ENCODE measurements at regions not wholly inside any gene's neighbourhood (a gene's known extent, or its start where the extent isn't known, plus 50 kb on each side); places are given as distances from the start of the nearest gene placed in this dataset.
"Not testable (repeated sequence)": the region's sequence is repeated elsewhere in the genome, so short reads cannot be mapped to it uniquely, and the experiment has no call there.

DNA sequence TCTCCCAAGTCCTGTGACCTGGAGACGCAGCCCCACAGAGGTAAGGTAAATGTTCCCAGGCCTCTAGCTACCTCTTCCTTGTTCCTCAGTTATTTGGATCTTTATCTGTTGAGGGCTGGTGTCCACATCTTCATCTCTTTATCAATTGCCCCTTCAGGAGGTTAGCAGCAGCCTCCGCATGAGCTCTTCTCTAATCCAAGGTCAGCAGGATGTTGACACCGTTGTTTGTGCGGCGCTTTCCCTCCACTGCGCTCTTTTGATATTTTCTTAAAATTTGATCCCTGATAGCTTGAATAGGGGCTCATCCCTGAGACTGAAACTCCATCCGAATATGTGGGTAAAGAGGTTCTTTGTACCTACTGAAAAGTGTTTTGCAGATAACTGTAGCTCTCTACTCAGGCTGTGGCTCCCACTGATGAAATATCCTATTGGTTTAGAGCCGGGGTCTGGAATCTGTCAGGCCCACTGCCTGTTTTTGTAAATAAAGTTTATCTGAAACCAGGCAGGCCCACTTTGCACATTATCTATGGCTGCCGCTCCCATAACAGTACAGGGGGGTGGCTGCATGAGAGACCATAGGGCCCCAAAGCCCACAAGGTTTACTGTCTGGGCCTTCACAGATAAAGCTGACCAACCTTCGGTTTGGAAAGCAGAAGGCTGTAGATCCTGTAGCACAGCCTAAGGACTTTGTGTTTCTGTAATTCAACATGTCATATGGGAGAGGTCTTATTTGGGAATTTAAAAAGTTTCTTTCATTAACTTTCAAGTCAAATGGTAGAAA lies 362.6 kb downstream of the QKI start:
- no peak for DNase-seq

DNA sequence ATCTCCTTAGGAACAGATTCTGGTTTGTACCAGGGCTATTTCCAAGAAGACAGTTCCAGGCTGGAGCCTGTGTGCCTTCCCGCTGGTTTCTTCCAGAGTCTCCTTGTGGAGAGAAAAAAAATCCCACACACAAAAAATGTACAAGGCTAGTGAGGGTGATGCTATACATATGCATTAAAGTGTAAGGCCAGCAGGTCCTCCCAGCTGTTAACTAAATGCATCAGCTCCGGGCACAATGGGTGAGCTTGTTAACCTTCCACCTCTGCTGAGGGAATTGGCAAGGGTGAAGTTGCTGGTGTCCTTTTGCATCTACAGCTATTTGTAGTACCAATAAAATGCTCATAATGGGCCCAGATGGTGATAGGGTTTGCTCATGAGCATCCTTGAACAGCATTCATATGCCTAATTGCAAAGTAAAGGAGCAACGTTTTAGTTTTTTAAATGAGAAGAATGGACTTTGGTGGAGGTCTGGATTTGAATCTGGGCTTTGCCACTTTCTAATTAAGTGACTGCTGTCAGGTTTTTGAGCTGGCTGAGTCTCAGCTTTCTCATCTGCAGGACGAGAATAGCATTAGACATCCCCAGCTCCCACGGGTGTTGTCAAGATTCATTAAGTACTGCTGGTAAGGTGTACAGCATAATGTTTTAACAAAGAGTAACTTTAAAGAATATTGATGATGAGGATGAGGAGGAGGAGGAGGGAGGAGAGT lies 361.8 kb downstream of the QKI start:
- DNase-seq, result no peak

DNA sequence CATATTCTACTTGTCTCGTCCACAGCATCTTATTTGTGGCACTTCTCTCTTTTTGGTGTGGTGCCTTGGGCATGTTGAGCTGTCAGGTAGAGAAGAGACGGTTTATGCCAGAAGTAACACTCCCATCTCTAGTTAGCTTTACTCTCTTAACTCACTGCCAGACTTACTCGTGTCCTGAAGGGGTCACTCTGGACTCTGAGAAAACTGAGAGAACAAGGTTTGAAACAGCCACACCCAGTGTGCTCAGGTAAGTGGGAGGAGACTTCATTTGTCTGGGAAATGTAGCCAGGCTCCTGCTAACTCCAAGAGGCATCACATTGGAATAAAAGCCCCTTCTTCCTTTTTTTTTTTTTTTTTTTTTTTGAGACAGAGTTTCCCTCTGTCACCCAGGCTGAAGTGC lies 360.8 kb downstream of the QKI start:
- DNase-seq, result no peak

DNA sequence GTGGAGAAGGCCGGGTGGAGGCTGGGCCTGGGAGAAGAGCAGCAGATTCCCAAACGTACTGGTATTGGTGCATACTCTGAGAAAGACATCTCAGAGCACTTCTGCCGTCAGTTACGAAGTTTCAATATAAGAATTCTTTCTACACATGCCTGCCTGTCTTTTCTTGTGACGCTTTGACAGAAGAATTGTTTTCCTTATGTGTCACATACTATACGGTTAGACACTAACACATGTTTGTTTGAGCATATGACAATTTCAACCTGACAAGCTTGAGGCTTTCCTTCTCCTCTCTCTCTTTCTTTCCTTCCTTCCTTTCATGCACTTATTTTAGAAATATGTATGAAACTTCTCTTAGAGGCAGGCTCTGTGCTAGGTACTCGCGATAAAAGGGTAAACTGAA lies 360.0 kb downstream of the QKI start:
- DNase-seq, result no peak

DNA sequence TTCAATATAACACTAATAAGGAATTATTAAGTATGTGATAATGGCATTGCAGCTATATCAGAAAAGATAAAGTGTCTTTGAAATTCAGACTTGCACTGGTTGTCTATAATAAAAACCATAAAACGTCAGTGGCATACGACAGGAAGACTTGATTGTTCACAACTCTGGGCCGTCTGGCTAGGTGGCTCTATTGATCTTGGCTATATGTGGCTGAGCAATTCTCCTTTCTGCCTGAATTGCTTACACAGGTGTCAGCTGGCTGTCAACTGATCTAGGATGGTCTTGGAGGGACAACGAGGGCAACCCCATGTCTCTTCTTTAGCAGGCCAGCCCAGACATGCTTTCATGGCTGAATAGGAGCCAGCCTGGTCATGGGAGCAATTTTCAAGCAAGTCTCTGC lies 359.1 kb downstream of the QKI start:
- DNase-seq, result no peak

DNA sequence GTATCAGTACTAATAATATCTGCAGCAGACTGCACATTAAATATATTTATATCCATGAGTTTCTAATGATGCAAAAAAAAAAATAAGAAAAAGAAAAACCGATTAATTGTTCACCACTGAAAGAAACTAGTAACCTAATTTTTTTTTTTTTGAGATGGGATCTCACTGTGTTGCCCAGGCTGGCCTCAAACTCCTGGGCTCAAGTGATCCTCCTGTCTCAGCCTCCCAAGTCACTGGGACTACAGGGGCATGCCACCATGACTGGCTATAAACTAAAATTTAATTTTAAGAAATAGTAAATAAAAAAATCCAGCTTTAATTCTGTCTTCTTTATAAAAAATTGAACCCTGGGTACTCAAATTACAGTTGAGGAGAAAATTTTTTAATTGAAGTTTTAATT lies 358.2 kb downstream of the QKI start:
- DNase-seq, result no peak

DNA sequence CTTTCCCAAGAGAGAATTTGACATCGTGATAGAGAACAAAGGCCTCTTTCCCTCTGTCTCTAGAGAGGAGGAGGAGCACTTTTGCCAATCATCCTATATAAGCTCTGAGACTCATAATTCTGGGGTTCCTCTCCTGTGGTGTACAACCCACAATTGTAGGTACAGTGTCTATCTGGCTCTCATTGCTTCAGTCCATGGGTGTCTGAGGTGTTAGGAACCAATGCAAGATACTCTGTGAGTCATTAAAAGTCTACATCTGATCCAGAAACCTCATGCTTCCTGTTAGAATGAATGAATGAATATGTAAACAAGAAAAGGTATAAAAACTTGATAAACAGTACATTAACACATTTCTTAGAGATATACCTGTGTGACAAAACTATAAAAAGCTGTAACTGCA lies 356.7 kb downstream of the QKI start:
- DNase-seq, result no peak

DNA sequence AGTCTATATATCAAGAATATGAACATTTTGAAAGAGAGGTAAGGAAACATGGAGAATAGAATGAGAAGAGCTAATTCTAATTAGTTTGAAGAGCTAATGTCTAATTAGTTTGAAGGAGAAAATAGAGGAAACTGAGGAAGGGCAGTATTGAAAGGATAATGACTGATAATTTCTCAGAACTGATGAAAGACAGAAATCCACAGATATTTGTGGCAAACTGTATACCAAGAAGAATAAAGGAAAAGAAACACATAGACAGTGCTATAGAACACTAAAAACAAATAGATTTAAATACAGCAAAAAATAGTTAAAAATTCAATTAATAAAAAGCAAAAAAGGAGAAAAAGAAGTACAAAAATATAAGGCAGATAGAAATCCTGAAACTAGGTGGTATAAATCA lies 354.4 kb downstream of the QKI start:
- DNase-seq, result no peak

DNA sequence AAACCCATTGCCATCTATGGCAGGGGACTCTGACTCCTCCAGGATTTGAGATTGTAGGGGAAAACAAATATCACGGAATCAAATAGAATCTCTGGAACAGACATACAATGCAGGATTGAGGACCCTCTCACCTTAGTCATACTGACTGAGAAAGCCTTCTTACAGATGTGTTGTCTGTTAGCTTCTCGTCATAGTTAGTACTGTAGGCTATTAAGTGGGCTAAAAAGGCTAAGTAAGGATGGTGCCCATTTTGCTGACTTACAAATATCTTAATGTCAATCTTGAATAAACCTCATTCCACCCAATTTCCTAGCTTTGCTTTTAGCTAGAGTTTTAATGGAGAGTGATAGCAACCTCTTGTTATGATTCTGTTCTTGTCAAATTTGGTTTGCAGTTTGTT lies 352.4 kb downstream of the QKI start:
- DNase-seq, result no peak

DNA sequence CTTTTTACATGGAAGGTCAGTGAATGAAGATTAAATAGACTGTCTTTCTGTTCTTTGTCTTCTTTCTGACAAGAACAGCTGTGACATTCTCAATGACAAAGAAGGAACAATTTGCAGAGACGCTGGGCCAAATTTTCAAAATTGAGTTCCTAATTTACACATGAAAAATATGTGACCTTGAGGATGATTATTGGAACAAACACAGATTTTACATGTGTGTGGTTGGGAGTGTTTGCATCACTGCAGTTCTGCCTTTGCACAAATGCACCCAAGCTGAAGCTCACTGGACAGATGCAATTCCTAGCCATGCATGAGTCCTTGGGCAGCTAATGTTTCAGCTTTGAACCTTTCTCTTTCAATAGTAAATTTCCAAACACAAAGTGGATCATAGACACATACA lies 350.8 kb downstream of the QKI start:
- no peak for DNase-seq

DNA sequence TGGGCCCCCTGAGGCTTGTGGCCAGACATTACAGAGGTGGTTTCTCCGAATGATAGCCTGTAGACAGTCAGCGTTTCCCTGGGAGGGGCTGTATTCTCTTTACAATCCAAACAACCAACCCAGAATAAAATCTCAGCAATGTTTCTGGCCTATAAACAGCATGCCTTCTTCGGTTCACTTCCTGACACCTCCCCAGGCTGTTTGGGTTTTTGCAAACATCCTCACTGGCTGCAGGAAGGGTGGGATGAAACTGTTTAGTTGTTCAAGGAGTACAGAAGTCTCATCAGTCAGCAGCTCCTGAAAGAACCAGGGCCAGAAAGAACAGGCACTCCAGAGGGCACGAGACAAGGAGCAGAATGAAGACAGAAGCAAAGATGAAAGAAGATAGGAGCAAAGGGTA lies 350.0 kb downstream of the QKI start:
- DNase-seq, result no peak

DNA sequence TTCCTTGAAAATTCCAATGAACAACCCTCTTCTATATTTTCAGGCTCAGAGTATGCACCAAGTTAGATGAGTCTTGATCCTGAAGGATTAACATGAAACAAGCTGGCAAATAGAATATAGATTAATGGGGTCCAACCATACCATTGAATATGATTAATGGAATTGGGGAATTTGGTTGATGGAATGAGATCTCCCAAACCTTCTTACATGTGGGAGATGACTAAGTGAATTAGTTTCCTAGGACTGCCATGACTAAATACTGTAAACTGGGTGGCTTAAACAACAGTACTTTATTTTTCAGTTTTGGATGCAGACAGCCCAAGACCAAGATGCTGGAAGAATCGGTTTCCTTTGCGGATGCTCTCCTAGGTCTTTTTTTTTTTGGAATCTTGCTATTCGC lies 347.0 kb downstream of the QKI start:
- no peak for DNase-seq

DNA sequence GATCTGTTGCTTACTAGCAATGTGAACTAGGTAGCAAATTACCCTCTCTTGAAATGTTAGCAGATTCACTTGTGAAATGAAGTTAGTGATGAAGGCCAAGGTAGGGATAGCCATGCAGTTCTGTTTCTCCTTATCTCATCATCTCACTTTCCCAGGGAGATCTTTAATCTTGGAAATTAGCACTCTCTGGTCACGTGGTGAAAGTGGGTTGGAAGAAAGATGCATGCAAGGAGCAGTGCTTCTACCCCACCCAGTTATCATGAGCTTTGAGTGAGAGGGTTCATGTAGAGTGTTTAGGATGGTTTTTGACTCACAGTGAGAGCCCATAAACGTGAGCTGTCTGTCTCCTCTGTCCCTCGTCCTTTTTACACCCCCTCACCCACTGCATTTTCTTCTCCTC lies 346.3 kb downstream of the QKI start:
- DNase-seq, result no peak

DNA sequence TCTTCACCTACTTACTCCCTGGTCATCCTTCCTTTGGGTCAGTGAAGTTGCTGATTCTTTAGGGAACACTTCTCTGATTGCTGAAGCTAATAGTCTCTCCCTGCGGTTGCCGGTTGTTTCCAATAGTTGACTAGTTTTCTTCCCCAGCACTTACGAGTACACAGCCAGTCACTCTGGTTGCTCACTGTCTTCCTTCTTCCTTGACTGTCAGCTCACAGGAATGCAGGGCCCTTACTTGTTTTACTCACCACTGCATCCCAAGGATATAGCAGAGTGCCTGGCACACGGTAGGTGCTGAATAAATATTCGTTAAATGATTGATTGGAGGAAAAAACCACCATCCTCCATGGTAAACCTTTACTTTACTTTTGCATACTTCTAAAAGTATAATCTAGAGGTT lies 345.0 kb downstream of the QKI start:
- DNase-seq, result no peak

DNA sequence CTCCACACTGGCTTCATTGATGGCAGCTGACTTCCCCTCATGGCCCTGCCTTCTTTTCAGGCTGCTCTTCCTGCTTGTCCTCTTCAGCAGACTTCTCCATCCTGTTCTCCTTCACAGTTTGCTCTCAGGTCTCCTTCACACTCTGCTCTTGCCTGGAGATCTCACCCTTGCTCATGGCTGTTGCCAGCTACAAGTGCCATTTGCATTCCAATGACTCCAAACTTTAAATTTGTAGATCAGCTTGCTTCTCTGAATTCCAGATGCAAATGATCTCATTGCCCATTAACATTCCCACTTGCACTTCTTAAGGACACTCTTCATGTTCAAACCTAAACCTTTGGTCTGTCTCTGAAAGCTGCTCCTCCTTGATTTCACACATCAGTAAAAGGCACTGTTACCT lies 343.0 kb downstream of the QKI start:
- DNase-seq, result no peak

DNA sequence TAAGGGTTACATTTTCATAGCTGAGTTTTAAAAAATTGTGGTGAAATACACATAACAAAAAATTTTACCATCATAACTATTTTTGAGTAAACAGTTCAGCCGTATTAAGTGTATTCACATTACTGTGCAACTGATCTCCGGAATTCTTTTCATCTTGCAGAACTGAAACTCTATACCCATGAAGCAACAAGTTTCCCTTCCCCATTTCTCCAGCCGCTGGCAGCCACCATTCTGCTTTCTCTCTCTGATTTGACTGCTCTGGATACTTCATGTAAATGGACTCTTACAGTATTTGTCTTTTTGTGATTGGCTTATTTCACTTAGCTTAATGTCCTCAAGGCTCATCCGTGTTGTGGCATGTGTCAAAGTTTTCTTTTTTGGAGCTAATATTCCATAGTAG lies 341.6 kb downstream of the QKI start:
- DNase-seq, result no peak

DNA sequence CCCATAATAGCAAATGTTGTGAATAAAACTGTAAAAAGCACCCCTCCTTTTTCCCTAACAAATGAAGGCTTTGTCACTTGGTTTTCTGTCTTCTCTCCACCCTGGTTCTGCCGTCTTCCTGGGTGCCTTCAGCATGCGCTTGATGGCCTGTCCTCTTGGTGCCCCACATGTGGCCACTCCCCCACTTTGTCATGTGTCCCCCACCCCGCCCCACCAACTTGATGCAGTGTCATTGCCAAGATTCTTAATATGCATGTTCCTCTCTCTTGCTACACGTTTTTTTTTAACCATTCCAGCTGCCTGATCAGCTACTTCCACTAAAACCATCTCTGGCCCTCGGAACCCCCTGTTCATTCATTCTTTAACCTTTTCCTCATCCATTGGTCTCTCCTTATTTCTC lies 340.3 kb downstream of the QKI start:
- DNase-seq, result no peak

DNA sequence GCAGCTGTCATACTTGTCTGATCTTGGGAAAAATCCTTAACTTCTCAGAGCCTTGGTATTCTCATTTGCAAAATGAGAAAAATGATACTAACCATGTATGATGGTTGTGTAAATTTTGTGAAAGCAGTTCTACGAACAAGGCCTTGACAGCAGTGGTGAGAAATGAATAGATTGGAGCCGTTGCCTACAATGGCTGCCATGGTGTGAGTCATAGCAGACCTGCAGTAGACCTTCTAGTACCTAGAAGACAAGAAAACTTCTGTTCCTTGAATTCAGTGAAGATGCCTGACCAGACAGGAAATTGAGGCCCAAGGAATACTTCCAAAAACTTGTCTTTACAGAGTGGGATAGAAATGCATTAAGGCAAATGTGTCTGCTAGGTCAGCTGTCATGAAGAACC lies 338.9 kb downstream of the QKI start:
- DNase-seq, result no peak

DNA sequence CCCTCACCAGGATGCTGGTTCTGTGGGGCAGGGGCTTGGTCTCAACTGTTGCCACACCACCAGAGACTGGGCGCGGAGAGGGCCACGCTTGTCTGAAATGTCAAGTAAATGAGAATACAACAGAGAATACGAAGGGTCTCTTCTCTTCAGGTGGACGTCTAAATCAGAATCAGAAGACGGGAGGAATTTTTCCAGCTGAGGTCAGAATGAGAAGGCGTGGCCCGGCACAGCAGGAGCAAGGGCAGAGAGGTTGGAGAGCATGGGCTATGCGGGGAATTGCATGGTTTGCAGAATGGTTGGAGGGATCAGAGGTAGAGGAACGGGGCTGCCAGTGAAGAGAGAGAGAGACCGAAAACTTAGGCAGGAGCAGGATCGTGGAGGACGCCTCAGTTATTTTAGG lies 337.9 kb downstream of the QKI start:
- DNase-seq, result no peak

DNA sequence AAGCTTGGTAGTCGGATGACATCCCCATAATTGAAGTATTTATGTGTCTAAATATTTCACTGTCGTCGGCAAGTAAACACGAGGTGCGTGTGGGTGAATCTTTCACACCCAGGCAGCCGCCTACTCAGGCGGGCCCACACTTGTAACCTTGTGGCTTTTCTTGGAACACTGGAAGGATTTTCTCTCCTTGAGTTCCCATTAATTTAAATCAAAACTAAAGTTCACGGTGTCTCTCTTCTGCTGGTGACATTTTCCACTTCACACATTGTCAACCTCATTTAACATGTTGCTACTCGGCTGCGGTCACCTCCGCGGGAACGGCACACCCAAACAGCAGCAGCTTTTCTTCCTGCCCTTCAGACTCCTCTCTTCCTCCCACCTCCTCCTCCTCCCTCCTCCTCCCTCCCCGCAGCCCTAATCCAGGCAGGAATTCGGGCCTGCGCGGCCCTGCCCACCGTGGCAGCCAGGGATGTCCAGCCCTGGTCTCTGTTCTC lies 336.6 kb downstream of the QKI start:
- no peak for DNase-seq

DNA sequence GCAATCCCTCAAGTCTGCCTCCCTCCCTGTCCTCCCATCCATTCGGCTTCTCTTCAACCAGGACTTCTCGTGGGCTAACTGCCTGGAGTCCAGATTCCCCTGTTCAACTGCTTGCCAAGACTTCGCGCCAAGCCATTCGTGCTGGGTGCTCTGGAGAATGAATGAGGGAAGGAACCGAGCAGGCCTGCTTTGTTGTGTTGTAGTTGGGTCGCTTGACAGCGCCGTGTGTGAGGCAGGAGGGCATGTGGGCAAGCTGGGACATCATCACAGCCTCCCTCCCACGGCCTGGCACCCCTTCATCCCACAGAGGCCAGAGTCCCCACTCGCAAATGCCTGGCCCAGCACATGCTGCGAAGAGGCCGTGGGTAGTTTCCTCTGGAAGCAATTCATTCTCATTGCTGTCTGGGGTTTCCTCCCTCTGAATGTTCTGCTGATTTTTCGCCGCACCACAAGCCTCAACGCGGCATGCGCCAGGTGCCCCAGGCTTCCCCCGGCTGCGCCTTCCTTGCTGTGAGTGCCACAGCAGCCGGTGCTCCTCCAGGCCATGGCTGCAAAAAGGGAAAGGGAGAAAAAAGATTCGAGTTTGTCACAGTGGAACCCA lies 336.0 kb downstream of the QKI start:
- no peak for DNase-seq

DNA sequence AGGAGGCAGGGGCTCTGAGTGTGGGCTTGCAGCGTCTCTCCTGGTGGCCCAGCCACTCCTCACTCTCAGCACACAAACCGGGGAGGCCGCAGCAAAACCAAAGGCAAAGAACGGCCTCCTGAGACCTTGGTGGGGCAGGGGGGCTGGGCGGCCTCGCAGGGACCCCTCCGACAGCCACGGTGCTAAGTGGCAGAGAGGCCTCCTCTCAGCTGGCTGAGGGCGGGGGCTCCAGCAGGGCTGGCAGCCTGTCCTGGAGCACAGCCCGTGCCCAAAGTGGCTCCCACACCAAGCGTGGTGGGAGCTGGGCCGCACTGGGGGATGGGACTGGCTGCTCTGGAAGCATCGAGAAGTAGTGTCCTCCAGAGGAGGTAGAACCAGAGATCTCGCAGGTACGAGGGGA lies 334.4 kb downstream of the QKI start:
- DNase-seq, result no peak

DNA sequence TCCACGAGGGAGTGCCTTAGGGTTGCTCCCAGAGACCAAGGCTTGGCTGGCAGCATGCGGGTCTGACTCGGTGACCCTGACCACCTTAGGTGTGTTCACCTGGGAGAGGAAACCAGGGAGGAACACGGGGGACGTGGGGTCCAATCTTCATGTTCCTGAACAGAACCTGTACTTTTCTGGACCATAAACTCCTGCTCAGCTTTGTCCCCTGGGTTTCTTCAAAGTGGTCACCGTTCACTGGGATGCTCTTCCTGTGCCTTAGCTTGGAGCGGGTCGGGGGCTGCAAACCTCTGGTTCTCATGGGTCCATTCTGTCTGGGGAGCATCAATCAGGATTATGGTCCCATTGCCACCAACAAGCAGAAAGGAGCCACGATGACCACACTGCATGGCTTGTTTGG lies 333.5 kb downstream of the QKI start:
- DNase-seq, result no peak

DNA sequence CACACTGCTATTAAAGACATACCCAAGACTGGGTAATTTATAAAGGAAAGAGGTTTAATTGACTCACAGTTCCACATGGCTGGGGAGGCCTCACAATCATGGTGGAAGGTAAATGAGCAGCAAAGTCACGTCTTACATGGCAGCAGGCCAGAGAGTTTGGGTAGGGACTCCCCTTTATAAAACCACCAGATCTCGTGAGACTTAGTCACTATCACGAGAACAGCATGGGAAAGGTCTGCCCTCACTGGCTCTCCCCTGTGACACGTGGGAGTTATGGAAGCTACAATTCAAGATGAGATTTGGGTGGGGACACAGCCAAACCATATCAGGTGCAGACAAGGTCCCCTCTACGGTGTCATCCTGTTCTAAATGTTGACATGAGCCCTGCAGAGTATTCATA lies 332.5 kb downstream of the QKI start:
- DNase-seq, result not testable (repeated sequence)
